Neural cell (in vitro differentiated cells): ENCODE measurements at regions not wholly inside any gene's neighbourhood (a gene's known extent, or its start where the extent isn't known, plus 50 kb on each side); places are given as distances from the start of the nearest gene placed in this dataset.

Source experiments
- EP300 ChIP-seq: fragments of 450-650 bp; conservative IDR thresholded peaks from 2 replicates; pipeline ENCODE4 v1.6.1; 2014; ENCODE audit warnings: antibody characterized with exemption, mild to moderate bottlenecking, moderate library complexity; ENCODE audit not compliant: poor library complexity, severe bottlenecking
- EZH2 ChIP-seq: fragments of 200-600, 300-800 bp; shearing (Covaris generic), sonication (generic); IDR thresholded peaks from 2 replicates; pipeline ENCODE4 v1.6.1; 2014; ENCODE audit warnings: antibody characterized with exemption, low read length, borderline replicate concordance, mild to moderate bottlenecking; ENCODE audit not compliant: insufficient read depth, poor library complexity, severe bottlenecking
- RAD21 ChIP-seq: fragments of 450-650 bp; conservative IDR thresholded peaks from 2 replicates; pipeline ENCODE4 v1.6.1; 2014; ENCODE audit warnings: antibody characterized with exemption, mild to moderate bottlenecking, moderate library complexity
- TAF1 ChIP-seq: IDR thresholded peaks from 2 replicates; pipeline ENCODE4 v1.6.1; 2012; ENCODE audit warnings: low read depth
- TF ChIP-seq, protein P1 (sequence below): fragments of 450-650 bp; IDR thresholded peaks from 2 replicates; pipeline ENCODE4 v1.5.1; 2014; ENCODE audit warnings: antibody characterized with exemption, mild to moderate bottlenecking, moderate library complexity; ENCODE audit not compliant: poor library complexity, severe bottlenecking
- TF ChIP-seq, protein P2 (sequence below): IDR thresholded peaks from 2 replicates; pipeline ENCODE4 v1.6.1; 2012; ENCODE audit warnings: borderline replicate concordance

DNA sequence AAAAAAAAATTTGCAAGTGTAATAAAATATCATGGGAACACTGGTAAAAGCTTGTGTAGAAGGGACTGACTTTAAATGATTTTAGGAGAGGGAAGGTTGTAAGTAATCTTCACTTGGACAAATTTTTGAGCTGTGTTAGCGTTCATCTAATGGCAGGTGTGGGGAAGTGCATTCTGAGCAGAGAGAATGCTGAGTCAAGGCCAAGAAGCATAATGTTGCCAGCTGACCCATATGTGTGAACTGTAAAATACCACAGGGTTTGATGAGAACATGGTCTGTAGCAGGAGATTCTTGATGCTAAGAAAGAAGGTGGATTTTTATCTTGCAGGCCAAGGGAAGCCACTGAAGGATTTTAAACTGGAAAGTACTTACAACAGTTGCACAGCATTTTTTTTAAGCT lies 98.2 kb upstream of the ZNF32 start:
- TF ChIP-seq, protein P1, sequence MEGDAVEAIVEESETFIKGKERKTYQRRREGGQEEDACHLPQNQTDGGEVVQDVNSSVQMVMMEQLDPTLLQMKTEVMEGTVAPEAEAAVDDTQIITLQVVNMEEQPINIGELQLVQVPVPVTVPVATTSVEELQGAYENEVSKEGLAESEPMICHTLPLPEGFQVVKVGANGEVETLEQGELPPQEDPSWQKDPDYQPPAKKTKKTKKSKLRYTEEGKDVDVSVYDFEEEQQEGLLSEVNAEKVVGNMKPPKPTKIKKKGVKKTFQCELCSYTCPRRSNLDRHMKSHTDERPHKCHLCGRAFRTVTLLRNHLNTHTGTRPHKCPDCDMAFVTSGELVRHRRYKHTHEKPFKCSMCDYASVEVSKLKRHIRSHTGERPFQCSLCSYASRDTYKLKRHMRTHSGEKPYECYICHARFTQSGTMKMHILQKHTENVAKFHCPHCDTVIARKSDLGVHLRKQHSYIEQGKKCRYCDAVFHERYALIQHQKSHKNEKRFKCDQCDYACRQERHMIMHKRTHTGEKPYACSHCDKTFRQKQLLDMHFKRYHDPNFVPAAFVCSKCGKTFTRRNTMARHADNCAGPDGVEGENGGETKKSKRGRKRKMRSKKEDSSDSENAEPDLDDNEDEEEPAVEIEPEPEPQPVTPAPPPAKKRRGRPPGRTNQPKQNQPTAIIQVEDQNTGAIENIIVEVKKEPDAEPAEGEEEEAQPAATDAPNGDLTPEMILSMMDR = no peak
- TF ChIP-seq EZH2 (no peak), RAD21 (no peak), EP300 (no peak), TAF1 (no peak)
- TF ChIP-seq, protein P2, sequence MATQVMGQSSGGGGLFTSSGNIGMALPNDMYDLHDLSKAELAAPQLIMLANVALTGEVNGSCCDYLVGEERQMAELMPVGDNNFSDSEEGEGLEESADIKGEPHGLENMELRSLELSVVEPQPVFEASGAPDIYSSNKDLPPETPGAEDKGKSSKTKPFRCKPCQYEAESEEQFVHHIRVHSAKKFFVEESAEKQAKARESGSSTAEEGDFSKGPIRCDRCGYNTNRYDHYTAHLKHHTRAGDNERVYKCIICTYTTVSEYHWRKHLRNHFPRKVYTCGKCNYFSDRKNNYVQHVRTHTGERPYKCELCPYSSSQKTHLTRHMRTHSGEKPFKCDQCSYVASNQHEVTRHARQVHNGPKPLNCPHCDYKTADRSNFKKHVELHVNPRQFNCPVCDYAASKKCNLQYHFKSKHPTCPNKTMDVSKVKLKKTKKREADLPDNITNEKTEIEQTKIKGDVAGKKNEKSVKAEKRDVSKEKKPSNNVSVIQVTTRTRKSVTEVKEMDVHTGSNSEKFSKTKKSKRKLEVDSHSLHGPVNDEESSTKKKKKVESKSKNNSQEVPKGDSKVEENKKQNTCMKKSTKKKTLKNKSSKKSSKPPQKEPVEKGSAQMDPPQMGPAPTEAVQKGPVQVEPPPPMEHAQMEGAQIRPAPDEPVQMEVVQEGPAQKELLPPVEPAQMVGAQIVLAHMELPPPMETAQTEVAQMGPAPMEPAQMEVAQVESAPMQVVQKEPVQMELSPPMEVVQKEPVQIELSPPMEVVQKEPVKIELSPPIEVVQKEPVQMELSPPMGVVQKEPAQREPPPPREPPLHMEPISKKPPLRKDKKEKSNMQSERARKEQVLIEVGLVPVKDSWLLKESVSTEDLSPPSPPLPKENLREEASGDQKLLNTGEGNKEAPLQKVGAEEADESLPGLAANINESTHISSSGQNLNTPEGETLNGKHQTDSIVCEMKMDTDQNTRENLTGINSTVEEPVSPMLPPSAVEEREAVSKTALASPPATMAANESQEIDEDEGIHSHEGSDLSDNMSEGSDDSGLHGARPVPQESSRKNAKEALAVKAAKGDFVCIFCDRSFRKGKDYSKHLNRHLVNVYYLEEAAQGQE = no peak
